ENCODE measurements at regions not wholly inside any gene's neighbourhood (a gene's known extent, or its start where the extent isn't known, plus 50 kb on each side); places are given as distances from the start of the nearest gene placed in this dataset.

DNA sequence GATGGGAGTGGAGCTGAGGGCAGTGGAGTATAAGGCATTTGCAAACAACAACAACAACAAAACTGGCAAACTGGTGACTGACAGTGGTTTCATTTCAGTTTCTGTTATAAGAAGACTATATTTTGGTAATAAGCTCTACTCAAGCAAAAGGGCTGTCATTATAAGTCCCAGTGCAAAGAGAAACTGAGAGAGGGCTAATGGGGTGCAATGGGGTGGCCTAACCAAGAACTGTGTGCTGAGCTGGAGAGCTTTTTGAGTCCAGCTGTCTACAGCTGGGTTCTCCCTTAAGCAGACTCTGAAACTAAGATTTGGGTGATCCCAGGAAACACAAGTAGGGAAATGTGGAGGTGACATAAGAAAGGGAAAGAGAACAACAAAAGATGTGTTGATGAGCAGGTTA is 439.3 kb downstream of the ADRA2A start:
- H3K27ac ChIP-seq: no peak overlapping the region
- H3K36me3 ChIP-seq: no peaks in the 10 kb centered on the region
- intact Hi-C loops (cut with DNase I): no loop called here
- TF ChIP-seq, protein P1, sequence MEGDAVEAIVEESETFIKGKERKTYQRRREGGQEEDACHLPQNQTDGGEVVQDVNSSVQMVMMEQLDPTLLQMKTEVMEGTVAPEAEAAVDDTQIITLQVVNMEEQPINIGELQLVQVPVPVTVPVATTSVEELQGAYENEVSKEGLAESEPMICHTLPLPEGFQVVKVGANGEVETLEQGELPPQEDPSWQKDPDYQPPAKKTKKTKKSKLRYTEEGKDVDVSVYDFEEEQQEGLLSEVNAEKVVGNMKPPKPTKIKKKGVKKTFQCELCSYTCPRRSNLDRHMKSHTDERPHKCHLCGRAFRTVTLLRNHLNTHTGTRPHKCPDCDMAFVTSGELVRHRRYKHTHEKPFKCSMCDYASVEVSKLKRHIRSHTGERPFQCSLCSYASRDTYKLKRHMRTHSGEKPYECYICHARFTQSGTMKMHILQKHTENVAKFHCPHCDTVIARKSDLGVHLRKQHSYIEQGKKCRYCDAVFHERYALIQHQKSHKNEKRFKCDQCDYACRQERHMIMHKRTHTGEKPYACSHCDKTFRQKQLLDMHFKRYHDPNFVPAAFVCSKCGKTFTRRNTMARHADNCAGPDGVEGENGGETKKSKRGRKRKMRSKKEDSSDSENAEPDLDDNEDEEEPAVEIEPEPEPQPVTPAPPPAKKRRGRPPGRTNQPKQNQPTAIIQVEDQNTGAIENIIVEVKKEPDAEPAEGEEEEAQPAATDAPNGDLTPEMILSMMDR (IDR thresholded peaks at IDR 0.05): no peak
- H3K4me1 ChIP-seq: no peaks in the 10 kb centered on the region
- no peaks in the 10 kb centered on the region for H3K27me3 ChIP-seq
- no peak overlapping the region for H3K4me3 ChIP-seq
- ATAC-seq (no peak), DNase-seq (no peak)
- no peaks in the 10 kb centered on the region for H3K9me3 ChIP-seq

DNA sequence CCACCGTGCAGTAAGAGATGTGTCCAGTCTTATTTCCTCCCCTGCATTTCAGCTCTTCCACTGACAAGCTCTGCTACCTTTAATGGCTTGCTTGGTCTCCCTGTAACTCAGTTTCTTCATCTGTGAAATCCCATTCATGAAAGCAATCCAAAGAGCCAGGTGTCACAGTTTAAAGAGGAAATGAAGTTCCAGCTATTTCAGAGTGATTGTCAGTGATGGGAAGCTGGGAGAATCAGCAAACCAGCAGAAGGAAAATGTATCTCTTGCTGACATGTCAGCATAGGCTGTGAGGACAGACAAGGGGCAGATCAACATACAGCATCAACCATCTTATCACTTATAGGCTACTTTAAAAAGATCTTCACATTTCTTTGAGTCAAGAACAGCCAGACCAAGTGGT is 445.3 kb downstream of the ADRA2A start:
- intact Hi-C loops (cut with DNase I): no loop called here
- no peak overlapping the region for H3K27ac ChIP-seq
- H3K4me3 ChIP-seq: no peak overlapping the region
- no peaks in the 10 kb centered on the region for H3K27me3 ChIP-seq
- no peaks in the 10 kb centered on the region for H3K4me1 ChIP-seq
- TF ChIP-seq, protein P1 (IDR thresholded peaks at IDR 0.05): no peak
- no peaks in the 10 kb centered on the region for H3K9me3 ChIP-seq
- no peaks in the 10 kb centered on the region for H3K36me3 ChIP-seq
- no peak for ATAC-seq
- DNase-seq: no peak

DNA sequence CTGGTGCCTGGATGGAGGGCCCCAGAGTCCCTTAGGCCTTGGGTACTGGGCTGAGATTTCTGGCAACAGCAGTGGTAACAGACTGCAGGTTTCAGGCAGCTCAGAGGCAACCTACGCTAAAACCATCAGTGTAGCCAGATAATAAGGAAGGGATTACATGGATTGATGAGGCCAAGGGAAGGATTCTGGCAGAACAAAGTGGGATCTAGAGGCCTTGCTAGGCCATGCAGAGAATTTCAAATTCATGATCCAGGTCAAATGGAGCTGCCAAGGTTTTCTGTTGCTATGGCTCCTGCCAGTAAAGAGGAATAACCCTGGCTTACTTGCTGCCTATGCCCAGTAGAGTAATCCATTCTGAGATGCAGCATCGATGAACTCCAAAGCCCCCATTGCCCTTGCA is 445.7 kb downstream of the ADRA2A start:
- no peaks in the 10 kb centered on the region for H3K36me3 ChIP-seq
- no peaks in the 10 kb centered on the region for H3K9me3 ChIP-seq
- H3K27me3 ChIP-seq: no peaks in the 10 kb centered on the region
- intact Hi-C loops (cut with DNase I): no loop called here
- no peaks in the 10 kb centered on the region for H3K4me1 ChIP-seq
- TF ChIP-seq, protein P1 (IDR thresholded peaks at IDR 0.05): no peak
- DNase-seq (no peak), ATAC-seq (no peak)
- no peak overlapping the region for H3K4me3 ChIP-seq
- no peak overlapping the region for H3K27ac ChIP-seq

DNA sequence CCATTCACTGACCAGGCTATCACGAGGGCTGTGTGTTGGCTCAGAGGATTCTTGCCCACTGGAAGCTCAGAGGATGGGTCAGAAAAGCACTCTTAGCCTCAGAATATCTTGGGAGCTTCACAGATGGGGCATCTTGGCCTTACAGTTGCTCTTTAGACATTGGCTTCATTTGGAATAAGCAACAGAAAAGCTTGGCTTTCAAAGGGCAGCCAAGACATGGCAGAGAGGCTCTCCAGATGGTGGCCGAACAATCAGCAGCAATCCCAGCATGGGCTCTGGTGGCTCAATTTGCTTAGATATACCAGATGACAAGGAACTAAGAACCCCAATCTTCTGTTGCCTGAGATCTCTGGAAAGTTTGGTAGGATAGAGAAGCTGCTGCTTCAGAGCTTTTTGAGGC is 446.2 kb downstream of the ADRA2A start:
- Histone ChIP-seq H3K4me3 (no peak overlapping the region), H3K4me1 (no peaks in the 10 kb centered on the region), H3K9me3 (no peaks in the 10 kb centered on the region), H3K27ac (no peak overlapping the region), H3K36me3 (no peaks in the 10 kb centered on the region), H3K27me3 (no peaks in the 10 kb centered on the region)
- intact Hi-C loops (cut with DNase I): no loop called here
- no peak for ATAC-seq
- DNase-seq: no peak
- TF ChIP-seq, protein P1 (IDR thresholded peaks at IDR 0.05): no peak

DNA sequence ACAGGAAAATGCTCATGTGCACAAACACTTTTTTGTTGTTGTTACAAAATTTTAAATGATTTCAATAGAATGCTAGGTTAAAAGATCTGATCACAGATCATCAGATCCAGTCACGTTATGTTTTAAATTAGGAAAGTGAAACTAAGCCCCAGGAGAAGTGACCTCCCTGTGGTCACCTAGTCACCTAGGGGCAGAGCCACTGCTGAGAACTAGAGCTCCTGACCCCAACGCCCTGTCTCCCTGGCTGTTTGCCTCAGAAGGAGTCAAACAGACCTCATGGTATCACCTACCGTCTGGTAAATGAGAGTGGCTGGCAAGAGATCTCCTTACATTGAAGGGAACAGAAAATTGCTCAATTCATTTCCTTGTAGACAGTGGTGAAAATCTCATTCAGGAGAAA is 447.3 kb downstream of the ADRA2A start:
- no peaks in the 10 kb centered on the region for H3K36me3 ChIP-seq
- H3K27ac ChIP-seq: no peak overlapping the region
- intact Hi-C loops (cut with DNase I): no loop called here
- ATAC-seq (no peak), DNase-seq (no peak)
- no peaks in the 10 kb centered on the region for H3K9me3 ChIP-seq
- no peaks in the 10 kb centered on the region for H3K4me1 ChIP-seq
- H3K4me3 ChIP-seq: no peak overlapping the region
- H3K27me3 ChIP-seq: no peaks in the 10 kb centered on the region
- TF ChIP-seq, protein P1 (IDR thresholded peaks at IDR 0.05): no peak
